Thoracic aorta (tissue), 2 donors: ENCODE measurements at regions not wholly inside any gene's neighbourhood (a gene's known extent, or its start where the extent isn't known, plus 50 kb on each side); places are given as distances from the start of the nearest gene placed in this dataset.

Experiments used
- ATAC-seq: fragments of 150-250 bp; one replicate; pipeline ENCODE4 v1.8.0; 2017; ENCODE audit warnings: low read depth; ENCODE audit not compliant: insufficient number of reproducible peaks, low FRiP score
- DNase-seq: peaks from one replicate; pipeline ENCODE4 v3.0.0-alpha.2; 2020; ENCODE audit warnings: low spot score
- H3K27ac ChIP-seq, 2 donors: fragments of 200-600 bp; sonication (generic); 1 replicate in 1 of 2; 2 replicates in 1 of 2; pipeline ENCODE4 v1.5.1; 2016; ENCODE audit warnings: mild to moderate bottlenecking in 2 of 2, moderate library complexity in 2 of 2
- H3K27me3 ChIP-seq: fragments of 200-600 bp; sonication (generic); replicated peaks from 2 replicates; pipeline ENCODE4 v1.6.0; 2016; ENCODE audit warnings: mild to moderate bottlenecking; ENCODE audit not compliant: insufficient read depth
- H3K36me3 ChIP-seq: fragments of 200-600 bp; sonication (generic); one replicate; pipeline ENCODE4 v1.5.1; 2016
- H3K4me1 ChIP-seq, 2 donors: fragments of 200-600 bp; sonication (generic); 1 replicate in 1 of 2; 2 replicates in 1 of 2; pipeline versions ENCODE4 v1.5.1 to v1.6.0; 2016; ENCODE audit warnings: low read depth in 2 of 2, mild to moderate bottlenecking in 1 of 2; ENCODE audit not compliant: control insufficient read depth in 1 of 2
- H3K4me3 ChIP-seq: fragments of 200-600 bp; sonication (generic); 2 replicates; pipeline ENCODE4 v1.5.1; 2016; ENCODE audit warnings: mild to moderate bottlenecking
- H3K9me3 ChIP-seq: fragments of 200-600 bp; sonication (generic); 2 replicates; pipeline ENCODE4 v1.5.1; 2016
- TF ChIP-seq, protein P1 (sequence below): fragments of 200-600 bp; sonication (generic); IDR thresholded peaks from one replicate; pipeline ENCODE4 v1.5.1; 2019; ENCODE audit warnings: antibody characterized with exemption

- Histone ChIP-seq H3K4me1 (no peaks in the 10 kb centered on the region), H3K27me3 (no peaks in the 10 kb centered on the region), H3K9me3 (no peaks in the 10 kb centered on the region), H3K4me3 (no peak overlapping the region), H3K27ac (no peak overlapping the region), H3K36me3 (no peaks in the 10 kb centered on the region)
- TF ChIP-seq, protein P1, sequence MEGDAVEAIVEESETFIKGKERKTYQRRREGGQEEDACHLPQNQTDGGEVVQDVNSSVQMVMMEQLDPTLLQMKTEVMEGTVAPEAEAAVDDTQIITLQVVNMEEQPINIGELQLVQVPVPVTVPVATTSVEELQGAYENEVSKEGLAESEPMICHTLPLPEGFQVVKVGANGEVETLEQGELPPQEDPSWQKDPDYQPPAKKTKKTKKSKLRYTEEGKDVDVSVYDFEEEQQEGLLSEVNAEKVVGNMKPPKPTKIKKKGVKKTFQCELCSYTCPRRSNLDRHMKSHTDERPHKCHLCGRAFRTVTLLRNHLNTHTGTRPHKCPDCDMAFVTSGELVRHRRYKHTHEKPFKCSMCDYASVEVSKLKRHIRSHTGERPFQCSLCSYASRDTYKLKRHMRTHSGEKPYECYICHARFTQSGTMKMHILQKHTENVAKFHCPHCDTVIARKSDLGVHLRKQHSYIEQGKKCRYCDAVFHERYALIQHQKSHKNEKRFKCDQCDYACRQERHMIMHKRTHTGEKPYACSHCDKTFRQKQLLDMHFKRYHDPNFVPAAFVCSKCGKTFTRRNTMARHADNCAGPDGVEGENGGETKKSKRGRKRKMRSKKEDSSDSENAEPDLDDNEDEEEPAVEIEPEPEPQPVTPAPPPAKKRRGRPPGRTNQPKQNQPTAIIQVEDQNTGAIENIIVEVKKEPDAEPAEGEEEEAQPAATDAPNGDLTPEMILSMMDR, result no peak
- ATAC-seq, result no peak
- no peak for DNase-seq
These were observed 233.9 kb downstream of the ERMARD start for GRCh38 chr6:169985121-169986015.

DNA sequence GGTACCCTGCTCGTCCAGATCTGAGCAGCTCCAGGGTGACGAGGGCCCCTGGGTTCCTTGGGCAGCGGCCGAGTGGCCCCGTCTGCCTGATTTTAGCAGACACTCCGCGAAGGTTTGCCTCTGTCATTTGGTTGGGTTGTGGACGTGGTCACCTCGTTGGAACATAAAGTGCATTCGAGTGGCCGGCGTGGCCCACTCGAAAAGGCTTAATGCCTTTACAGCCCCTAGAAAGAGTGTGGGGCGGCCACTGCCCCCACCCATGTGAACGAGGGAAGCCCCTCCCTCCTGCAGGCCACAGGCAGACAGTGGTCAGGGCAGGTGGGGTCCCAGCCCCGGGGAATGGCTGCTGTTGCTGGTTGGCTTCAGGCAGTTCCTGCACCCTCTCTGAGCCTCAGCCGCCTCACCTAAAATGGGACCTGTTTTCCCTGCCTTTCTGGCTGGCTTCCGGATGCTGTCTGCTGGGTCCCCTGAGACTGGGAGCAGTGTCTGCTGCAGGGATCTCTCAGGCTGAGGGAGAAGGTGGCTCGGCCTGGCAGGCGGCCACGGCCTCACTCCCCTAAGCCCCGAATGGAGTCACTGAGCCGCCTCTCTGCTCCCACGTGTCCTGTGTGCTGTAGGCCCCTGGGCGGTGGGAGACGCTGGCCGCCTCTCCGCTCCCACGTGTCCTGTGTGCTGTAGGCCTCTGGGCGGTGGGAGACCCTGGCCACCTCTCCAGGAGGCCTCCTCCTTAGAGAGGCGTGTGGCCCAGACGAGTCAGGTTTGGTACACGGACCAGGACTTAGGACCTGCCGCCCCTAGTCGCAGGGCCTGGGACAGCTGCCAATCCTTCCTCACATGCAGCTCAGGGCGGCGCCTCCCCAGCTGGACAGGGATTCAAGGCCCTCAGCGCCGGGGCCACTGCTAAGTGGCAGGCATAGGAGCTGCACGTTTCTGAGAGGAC is 233.0 kb downstream of the ERMARD start:
- Histone ChIP-seq H3K27ac (no peak overlapping the region), H3K4me3 (no peak overlapping the region), H3K36me3 (no peaks in the 10 kb centered on the region), H3K4me1 (no peaks in the 10 kb centered on the region), H3K9me3 (no peaks in the 10 kb centered on the region), H3K27me3 (no peaks in the 10 kb centered on the region)
- TF ChIP-seq, protein P1, result no peak
- DNase-seq (no peak), ATAC-seq (no peak)

GRCh38 chr6:169983651-169984050 is 232.2 kb downstream of the ERMARD start:
- Histone ChIP-seq H3K36me3 (no peaks in the 10 kb centered on the region), H3K27me3 (no peaks in the 10 kb centered on the region), H3K4me3 (no peak overlapping the region), H3K9me3 (no peaks in the 10 kb centered on the region), H3K27ac (no peak overlapping the region), H3K4me1 (no peaks in the 10 kb centered on the region)
- TF ChIP-seq, protein P1, result no peak
- DNase-seq, result no peak
- ATAC-seq, result no peak

DNA sequence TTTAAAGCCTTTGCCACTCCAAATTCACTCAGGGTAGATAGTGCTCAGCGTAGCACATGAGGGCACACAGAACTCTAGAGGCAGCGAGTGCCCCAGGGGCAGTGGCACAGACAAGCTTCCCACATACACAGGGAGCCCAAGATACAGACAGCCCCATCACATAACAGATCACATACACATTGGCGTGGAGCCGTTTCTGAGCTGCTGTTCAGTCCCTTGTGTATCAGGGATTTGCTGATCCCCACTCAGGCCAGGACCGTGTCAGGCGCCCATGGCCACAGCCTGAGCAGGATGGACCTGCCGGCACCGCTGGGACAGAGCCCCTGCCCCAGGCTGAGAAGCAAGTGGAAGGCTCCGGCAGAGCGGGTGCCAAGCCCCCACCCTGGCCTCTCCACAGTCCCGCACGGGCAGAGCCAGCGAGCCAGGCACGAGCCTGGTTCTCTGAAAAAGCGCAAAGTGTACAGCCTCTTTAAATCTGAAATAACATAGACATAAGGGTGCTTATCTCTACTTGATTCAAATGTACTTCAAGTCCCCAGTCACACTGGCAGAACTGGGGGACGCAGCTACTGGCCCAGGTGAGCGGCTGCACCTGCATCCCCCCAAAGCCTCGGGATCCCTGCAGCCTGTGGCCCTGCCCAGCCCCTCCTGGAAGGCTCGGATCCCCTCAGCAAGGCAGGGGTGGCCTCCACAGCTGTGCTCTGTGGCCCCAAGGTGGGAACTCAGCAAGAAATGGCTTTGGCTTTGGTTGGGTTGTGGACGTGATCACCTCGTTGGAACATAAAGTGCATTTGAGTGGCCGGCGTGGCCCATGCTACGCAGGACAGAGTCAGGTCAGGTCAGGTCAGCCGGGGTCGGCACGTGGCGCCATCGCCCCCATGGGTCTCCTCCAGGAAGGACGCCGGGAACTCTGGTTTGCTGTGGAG is 231.3 kb downstream of the ERMARD start:
- TF ChIP-seq, protein P1, result no peak
- ATAC-seq (no peak), DNase-seq (no peak)
- H3K36me3 ChIP-seq, result no peaks in the 10 kb centered on the region
- H3K27me3 ChIP-seq, result no peaks in the 10 kb centered on the region
- no peaks in the 10 kb centered on the region for H3K4me1 ChIP-seq
- no peak overlapping the region for H3K27ac ChIP-seq
- no peaks in the 10 kb centered on the region for H3K9me3 ChIP-seq
- no peak overlapping the region for H3K4me3 ChIP-seq
